Activated CD8-positive, alpha-beta memory T cell treated with anti-CD3 and anti-CD28 coated beads, Interleukin-2, amount 50 U/mL, for 48 hours (primary cell): ENCODE measurements at regions not wholly inside any gene's neighbourhood (a gene's known extent, or its start where the extent isn't known, plus 50 kb on each side); places are given as distances from the start of the nearest gene placed in this dataset.
"Not testable (repeated sequence)": the region's sequence is repeated elsewhere in the genome, so short reads cannot be mapped to it uniquely, and the experiment has no call there.

Experiments
- DNase-seq: peaks from one replicate; pipeline ENCODE4 v3.0.0-alpha.2; 2020

DNA sequence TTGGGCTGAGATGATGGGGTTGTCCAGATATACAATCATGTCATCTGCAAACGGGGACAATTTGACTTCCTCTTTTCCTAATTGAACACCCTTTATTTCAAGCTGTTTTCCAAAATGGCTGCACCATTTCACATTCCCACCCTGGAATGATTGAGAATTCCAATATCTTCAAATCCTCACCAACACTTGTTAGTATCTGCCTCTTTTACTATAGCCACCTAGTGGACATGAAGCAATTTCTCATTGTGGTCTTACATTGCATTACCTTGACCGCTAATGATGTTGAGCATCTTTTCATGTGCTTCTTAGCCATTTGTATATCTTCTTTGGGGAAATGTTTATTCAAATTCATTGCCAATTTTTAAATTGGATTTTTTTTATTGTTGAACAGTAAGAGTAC lies 364.8 kb downstream of the SMARCA1 start:
- DNase-seq, result no peak

DNA sequence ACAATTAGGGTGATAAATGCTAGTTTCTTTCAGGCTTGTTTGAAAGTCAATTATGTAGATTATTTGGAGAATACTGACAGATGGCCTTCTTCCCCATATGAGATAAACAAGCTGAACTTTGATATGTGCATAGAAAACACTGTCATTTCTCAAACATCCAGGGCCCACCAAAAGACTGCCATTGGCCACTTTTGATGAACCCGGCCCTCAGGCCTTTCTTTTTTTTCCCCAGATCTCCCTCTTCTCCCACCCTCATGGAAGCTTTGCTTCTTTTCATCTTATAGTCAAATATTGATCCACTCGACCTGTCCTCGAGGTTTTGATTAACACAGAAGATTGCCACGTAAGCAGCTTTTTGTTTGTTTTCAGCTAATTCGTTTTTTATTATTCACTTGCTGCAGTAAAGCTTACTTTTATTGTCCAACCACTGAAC lies 377.4 kb downstream of the SMARCA1 start:
- DNase-seq, result no peak

DNA sequence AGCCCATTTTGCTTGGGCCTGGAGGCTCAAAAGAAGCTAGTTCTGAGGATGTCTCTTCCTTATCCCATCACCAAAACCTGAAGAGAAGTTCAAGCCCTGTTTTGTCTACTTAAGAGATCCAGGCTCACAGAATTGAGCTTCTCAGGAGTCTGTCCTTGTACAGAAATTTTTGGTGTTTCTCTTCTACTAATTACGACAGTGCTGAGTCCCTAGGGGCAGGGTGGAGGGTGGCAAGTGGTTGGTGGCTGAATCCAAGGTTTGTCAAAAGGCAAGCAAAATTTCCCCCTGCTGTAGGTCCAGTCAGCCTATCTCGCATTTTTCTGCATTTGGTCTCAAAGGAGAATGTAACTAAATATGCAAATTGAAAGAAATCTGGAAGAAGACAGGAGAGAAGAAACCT lies 377.9 kb downstream of the SMARCA1 start:
- no peak for DNase-seq

DNA sequence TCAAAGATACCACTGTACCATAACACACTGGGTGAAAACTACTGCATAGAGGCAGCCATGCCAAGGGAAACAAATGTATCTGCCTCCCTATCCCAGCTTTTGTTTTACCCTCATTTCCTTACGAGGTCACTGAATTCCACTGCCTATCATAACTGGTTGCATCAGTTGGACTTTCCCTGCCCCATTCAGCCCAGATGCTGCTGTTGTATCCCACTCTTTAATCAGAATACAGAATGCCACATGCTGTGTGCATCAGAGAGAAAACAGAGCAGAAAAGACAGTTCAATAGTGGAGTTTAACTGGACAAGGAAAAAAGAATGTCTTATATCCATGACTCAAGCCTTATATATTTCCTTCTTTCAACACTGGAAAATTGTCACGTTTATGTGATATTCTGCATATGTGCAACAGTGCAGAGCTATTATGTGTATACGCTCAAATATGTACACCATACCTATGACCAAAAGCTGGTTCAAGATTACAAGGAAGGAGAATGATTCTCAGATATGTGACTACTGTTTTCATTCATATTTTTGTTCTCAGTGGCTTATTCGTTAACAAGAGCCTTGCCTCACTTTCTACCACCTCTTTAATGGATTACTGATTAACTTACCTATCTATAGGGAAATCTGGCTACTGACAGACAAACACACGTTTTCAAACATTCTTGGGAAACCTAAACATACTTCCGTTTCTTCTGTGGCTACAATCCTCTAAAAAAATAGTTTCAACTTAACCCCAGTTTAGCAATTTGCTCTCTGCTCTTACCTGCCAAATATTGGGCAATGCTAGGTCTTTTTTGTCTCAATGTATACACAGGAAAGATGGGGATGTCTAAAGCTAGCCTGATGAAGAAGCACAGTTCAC lies 378.9 kb downstream of the SMARCA1 start:
- DNase-seq, result no peak

DNA sequence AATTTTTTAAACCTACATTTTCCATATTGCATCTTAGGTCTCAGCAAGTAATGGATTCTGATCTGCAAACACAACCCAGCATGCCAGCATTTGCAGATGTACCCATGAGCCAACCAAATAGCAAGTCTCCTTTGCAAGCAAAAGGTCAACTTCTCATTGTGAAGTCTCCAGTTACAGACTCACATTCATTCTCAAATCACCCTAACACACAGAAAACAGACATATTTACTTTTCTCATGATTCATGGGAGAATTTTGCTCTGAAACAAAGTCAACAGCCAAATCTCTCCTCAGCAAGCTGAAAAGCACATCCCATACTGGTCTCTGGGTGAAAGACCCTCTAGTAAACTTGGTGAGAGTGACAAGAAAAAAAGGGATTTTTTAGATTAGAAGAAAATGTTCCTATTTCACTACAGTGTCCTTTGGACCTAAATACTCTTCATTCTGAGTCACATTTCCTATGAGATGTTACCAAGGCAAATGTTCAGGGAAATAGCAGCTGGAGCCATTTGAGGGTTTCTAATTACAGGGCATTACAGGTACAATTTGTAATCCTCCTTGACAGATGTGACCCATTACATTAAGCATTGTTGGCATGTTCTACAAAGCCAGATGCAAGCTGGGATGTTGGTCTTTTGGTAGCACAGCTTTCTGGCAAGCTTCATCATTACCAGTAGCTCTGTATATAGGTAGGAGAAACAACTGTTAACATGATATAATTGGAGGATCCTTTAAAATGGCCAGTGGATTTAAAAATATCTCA lies 383.3 kb downstream of the SMARCA1 start:
- no peak for DNase-seq

DNA sequence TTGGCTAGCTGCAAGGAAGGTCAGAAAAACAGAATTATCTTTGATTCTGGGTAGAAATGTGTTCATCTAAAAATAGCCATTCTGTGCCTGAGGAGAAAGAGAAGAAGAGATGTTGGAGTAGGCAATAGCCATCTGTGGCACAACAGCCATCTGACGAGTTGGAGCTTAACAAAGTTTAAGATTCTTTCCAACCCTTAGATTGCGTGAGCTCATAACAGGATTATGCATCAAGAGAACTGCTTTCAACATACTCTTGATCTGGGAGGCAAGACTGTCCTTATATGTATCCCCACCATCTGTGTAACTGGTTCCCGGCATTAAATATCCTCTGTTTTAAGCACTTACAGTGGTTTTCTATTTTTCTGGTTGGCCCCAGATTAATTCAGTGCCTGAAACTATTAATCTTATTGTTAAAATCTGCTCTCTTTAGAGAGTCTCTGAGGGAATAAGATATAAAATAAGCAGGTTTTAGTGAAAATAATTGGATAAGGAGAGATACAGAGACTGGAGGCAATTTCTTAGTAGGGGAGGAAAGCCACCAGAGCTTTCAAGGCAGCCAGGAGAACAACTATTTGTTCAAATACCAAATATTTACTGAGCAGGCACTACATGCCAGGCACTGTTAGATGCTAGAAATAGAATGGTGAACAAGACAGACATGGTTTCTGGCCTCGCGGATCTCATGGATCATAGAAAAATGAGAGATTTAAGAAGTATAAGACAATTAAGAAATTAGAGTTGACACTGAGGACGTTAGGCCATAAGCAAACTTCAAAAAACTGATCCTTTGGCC lies 398.0 kb downstream of the SMARCA1 start:
- no peak for DNase-seq

DNA sequence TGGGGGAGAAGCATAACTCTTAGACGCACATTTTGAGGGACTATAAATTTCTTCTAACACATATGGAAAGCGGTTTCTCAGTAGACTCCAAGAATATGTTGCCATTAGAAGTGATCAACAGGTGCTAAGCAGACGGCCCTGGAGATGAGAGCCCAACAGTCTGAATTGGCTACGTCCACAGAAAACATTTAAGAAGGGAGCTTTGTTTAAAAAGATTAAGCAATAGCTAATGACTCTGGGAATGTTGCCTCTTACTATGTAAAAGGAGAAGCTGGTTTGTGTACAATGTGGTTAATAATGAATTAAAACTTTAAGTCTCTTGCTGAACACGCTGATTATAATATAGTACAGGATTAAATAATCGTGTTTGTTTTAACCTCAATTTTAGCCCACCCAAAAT lies 399.5 kb downstream of the SMARCA1 start:
- DNase-seq, result no peak

DNA sequence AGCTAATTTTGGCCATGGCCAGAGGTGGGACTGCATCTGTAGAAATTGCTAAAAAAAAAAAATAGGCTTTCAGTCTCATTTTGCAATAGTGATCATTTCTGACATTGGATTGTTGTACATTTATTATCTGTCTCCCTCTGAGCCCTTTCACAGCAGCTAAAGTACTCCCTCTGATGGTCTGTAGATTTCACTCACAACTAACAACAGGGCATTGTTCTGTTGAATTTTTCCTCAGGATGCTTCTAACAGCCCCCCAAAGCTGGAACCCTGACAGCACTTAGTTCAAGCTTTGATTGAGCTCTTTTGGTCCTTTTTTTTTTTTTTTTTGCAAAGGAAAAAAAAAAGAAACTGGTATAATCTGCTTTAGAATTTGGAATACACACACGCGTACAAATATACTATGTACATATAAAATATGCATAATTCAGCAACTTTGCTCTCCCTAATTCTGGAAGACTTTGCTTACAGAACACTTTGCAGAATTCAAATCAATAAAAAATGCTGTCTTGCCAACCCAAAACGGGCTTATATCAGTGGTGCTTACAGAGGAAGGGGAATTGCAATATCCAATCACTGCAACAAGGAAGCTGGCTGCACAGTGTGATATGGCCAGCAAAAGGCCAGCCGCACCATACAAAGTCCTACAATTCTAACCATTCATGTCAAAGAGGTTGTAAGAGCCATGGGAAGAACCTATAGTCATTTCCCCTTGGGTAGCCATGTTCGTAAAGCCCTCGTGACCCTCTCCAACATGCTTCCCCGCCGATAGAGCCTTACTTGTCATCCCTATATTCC lies 406.4 kb downstream of the SMARCA1 start:
- no peak for DNase-seq

DNA sequence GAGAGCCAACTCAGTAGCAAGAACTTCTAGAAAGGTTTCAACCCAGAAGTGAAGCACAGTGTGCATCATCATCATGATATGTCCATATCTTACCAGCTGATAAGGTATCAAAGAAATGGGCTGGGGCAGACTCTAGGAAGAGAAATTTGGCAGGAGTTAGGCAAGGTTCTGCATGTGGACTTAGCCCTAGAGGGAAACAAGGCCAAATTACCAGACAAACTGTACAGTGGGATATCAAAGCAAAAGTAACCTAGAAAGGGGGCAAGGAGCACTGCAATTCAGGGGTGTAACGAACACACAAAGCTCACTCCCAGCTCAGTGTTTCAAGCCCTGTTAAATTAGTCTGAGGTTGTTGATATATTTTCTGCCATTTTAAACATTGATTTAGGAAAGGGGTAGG lies 407.4 kb downstream of the SMARCA1 start:
- no peak for DNase-seq

DNA sequence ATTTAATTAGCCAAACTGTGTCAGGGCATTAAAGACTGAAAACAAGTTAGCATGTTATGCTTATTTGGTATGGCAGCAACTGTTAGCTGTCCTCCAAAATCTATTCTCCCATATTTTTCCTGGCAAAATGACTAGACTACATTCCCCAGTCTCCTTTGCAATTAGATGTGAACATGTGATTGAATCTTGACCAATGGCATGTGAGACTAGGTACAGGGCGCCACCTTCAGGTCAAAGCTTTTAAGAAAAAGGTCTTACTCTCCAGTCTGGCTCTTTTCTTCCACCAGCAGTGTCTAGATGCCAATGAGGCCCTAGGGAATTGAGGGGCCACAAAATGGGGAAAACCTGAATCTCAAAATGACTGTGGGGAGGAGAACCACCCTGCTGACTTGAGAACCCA lies 408.2 kb downstream of the SMARCA1 start:
- peak; percentile 36 for DNase-seq

DNA sequence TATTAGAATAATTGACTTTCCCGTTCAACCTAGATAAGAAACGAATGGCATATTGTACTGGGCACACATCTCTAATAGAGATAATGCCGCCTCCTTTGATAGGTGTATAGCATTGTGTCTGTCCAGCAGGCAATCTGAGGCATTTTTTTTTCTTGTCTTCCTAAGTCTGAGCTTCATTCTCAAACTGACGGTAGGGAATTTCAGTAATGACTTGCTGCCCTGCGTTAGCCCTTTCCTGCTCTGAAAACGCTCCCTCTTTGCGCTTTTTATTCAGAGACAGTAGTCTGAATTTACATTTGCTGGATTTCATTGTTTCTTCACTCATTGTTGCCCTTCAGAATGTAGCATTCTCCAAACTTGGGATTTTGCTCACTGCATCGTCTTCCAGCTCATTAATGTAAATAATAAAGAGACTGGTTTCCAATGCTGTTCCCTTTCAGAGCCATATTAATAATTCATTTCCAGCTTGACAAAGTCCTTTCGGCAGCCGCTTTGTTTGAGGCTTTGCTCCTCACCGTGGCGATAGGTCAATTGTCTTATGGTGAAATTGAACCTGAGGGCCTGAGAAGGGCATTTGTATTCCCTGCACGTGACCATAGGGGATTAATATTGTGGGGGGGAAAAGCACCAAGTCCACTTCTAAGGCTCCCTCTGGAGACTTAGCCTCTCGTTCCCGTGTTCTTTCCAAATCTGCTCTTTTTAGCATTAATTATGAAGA lies 412.1 kb downstream of the SMARCA1 start:
- DNase-seq, result no peak

DNA sequence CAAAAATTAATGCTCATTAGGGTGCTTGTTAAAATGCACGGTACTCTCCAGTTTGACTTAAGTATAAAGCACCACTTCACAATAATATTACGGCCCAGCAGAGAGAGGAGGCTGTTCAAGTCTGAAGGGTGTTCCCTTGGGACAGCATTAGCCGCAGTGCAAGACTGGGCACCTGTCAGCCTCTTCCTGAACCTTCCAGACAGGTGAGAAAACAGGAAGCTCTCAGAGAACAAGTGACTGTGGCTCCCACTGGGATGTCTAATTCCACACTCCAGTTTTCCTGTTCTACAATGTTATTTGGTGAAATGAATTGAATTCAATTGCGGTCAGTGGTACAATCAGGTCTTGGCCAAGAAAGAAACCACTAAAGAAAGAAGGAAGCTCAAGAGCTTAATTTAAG lies 414.4 kb downstream of the SMARCA1 start:
- DNase-seq, result no peak

DNA sequence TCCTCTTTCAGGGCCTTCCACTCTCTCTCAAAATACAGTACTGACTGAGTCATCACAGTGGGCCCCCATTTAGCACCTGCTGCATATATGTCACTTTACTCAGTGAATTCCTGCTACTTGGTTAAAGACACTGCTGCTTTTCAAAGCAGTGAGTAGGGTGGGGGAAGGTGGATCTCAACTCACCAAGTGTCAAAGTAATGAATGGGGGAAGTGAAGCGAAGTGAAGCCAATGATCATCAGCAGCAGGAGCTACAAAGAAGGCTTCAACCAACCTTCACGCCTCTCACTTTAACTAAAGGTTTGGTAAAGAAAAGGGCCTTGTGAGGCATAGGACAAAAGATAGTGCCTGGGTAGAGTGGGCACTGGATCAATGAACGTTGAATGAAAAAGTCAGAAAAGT lies 424.1 kb downstream of the SMARCA1 start:
- DNase-seq, result no peak

DNA sequence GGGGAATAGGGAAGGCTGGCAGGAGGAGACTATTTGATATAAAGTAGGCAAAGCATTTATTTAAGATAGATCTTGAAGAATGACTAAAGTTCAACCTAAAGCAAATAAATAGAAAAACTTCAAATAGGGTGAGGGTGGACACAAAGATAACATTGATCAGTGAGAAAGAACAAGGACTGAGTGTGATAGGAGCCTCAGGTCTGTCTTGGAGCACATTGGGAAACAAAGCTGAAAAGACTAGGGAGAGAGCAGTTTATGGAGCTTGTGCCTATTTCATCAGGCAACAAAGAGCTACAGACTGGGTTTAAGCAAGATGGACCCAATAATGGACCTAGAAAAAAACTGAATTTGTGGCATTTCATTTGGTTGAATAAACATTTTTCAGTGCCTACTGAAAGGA lies 425.6 kb downstream of the SMARCA1 start:
- no peak for DNase-seq

DNA sequence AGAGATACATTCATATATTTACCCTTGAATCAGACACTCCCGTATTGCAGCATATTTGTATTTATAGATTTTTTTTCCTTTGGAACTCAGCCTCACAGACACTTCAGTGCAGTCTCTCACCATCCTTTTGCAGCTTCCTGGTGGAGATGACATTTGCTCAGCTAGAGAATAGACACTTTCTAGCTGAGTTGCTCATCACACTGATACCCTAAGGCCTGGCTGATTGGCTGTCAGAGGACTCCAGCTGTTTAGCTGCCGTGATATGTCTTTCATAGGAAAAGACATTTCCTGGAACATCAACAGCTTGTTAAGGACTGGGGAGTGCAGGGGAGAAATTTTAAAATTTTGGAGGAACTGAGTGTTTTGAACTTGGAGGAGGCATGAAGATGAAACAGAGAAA lies 429.6 kb downstream of the SMARCA1 start:
- no peak for DNase-seq

DNA sequence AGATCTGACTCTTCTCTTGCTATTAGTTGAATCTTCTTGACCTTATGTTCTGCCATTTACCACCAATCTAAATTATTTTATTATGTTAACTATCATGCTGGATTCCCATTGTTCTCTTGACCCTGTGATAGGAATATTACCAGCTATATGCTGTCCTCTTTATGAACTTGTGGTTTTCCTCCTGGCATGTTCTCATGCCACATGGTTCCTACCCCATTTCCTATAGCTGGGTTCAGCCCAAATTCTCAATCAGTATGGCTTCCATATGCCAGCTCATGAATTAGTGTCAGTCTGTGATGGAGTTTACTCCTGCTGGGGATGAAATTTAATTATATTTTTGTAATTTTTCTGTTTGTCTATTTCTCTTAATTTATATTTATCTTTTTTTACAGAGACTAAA lies 430.5 kb downstream of the SMARCA1 start:
- DNase-seq, result no peak

DNA sequence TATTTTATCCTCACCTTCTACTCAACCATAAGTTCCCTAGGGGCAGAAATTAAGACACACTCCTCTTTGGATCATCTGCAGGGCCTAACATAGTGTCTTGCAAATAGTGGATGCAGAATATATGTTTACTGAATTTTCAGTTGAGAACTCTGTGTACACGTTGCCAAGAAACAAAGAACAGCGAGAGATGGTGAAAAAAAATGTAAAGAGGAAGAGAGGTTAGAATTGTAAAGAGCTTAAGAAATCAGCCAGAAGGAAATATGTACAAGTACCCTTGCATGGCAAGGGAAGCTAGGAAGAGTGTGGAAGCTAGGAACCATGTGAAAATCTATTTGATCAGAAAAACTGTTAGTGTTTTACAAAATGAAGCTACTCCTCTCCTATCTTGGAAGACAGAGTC lies 431.0 kb downstream of the SMARCA1 start:
- no peak for DNase-seq

DNA sequence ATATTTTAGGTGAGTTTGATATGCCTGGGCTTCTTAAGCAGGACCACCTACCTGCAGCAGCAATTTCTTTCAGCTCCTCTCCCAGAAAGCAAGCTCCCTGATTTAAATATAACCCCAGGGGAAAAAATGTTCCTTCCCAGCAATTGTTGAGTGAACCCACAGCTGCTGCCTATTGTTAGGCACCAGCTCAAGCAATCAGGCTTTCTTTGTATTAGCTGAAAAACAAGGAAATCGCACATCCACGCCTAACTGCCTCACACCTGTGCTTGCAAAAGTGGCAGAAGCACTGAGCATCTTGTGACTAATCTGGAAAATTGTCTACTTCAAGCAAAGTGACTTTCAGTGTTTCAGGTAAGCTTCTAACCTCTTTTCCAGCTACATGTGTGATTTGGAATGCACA lies 432.2 kb downstream of the SMARCA1 start:
- no peak for DNase-seq

DNA sequence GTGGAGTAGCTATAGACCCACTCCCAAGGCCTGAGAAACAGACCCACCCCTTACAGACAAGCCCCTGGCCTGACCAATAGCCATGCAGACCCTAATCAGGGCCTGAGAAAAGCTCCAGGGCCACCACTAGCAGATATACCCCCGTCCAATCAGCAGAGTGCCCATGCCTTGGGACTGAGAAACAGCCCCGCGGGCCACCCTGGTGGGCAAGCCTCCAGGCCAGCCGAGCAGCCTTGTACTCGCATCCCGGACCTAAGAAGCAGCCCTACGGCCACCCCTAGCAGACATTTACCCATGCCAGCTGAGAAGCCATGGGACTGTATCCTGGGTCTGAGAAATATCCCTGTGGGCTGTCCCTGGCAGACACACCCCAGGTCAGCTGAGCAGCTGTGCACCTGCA lies 436.5 kb downstream of the SMARCA1 start:
- no peak for DNase-seq

DNA sequence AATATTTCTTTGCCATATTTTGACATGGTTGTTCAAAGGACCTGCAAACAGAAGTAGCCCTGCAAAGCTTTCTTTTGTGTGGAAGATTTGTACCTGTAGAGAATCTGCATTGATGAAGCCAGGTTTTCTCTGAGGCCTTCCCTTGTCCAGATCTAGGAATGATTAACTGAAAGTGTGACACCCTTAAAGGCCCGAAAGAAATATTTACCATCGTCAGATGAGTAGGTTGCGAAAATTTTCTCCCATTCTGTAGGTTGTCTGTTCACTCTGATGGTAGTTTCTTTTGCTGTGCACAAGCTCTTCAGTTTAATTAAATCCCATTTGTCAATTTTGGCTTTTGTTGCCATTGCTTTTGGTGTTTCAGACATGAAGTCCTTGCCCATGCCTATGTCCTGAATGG lies 439.0 kb downstream of the SMARCA1 start:
- not testable (repeated sequence) for DNase-seq

DNA sequence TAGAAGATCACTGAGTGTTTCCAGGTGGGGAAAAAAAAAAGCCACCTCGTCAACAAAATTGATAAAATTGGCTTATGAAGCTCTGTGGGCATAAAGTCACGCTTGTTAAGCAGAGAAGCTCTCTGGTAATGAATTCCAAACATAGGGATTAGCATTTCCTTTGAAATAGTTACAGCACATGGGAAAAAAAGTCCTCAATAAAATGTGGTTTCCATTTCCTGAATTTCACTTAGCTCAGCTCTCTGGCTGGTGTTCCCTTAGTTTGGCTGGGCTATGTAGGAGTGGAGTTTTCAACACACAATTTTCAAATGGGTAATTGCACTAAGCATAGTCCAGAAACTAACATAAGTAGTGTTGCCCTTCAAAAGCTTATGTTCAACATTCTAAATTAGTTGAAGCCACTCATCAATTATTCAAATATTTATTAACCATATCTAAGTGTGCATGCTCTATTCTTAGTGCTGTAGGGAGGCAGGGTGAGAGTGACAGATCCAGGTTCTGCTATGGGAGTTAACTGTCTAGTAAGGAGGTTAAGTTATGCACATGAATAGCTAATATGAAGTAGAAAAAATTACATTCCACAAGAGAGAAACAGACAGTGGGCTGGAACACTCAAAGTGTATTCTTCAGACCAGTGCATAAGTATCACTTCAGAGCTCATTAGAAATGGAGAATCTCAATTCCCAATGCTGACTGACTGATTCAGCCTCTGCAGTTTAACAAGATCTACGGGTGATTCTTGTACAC lies 445.7 kb downstream of the SMARCA1 start:
- DNase-seq, result no peak
